Esophagus muscularis mucosa (tissue), 4 donors: ENCODE measurements at regions not wholly inside any gene's neighbourhood (a gene's known extent, or its start where the extent isn't known, plus 50 kb on each side); places are given as distances from the start of the nearest gene placed in this dataset.
"Not testable (repeated sequence)": the region's sequence is repeated elsewhere in the genome, so short reads cannot be mapped to it uniquely, and the experiment has no call there.

ENCODE experiments used
- DNase-seq: peaks from one replicate; pipeline ENCODE4 v3.0.0-alpha.2; 2017; ENCODE audit errors: extremely low spot score
- H3K27ac ChIP-seq, 4 donors: fragments of 200-600 bp; sonication (generic); replicated peaks in 1 of 4; 1 replicate in 3 of 4; 2 replicates in 1 of 4; pipeline ENCODE4 v1.5.1; 2016 to 2019; ENCODE audit warnings: mild to moderate bottlenecking in 1 of 4
- H3K27me3 ChIP-seq, 4 donors: fragments of 200-600 bp; sonication (generic); one replicate each; pipeline versions ENCODE4 v1.5.1 to v1.6.0; 2016 to 2019
- H3K36me3 ChIP-seq, 4 donors: fragments of 200-600 bp; sonication (generic); one replicate each; pipeline ENCODE4 v1.5.1; 2016 to 2019
- H3K4me1 ChIP-seq, 4 donors: fragments of 200-600 bp; sonication (generic); one replicate each; pipeline ENCODE4 v1.5.1; 2016 to 2019
- H3K4me3 ChIP-seq, 4 donors: fragments of 200-600 bp; sonication (generic); 1 replicate in 2 of 4; 2 replicates in 2 of 4; pipeline ENCODE4 v1.5.1; 2016 to 2019; ENCODE audit warnings: mild to moderate bottlenecking in 4 of 4, moderate library complexity in 1 of 4
- H3K9me3 ChIP-seq, 4 donors: fragments of 200-600 bp; sonication (generic); 1 replicate in 3 of 4; 2 replicates in 1 of 4; pipeline ENCODE4 v1.5.1; 2016 to 2019
- CTCF ChIP-seq, 3 experiments: fragments of 200-600 bp in 2 of 3; fragments of 450-650 bp in 1 of 3; sonication (generic) in 2 of 3; IDR thresholded peaks; one replicate each; pipeline ENCODE4 v1.5.1; 2017 to 2019; ENCODE audit warnings: antibody characterized with exemption in 3 of 3, mild to moderate bottlenecking in 2 of 3, moderate library complexity in 1 of 3
- EP300 ChIP-seq: sonication (generic); formaldehyde crosslinking; IDR thresholded peaks from one replicate; pipeline ENCODE4 v1.6.1; 2017; ENCODE audit warnings: antibody characterized with exemption
- POLR2A ChIP-seq: fragments of 450-650 bp; IDR thresholded peaks from one replicate; pipeline ENCODE4 v1.6.1; 2017; ENCODE audit warnings: antibody characterized with exemption, moderate library complexity, mild to moderate bottlenecking, low read depth
- POLR2AphosphoS5 ChIP-seq, 2 donors: sonication (generic); formaldehyde crosslinking; IDR thresholded peaks; one replicate each; pipeline ENCODE4 v1.6.1; 2017; ENCODE audit warnings: antibody characterized with exemption in 2 of 2
- WGBS: methylation state at CpG from one replicate; pipeline ENCODE4 v1.1.5; 2018; 5-methylcytosine and 5-hydroxymethylcytosine counted together
- intact Hi-C: fragments of 100-400 bp; cut with DNase I; formaldehyde crosslinking; loops from one replicate; pipeline ENCODE4 v1.15.1; 2023

- no peaks in the 10 kb centered on the region for H3K36me3 ChIP-seq
- TF ChIP-seq EP300 (no peak), CTCF (IDR thresholded peaks at IDR 0.05) (no peak), POLR2AphosphoS5 (IDR thresholded peaks at IDR 0.05) (no peak), POLR2A (no peak)
- H3K4me1 ChIP-seq: no peaks in the 10 kb centered on the region
- H3K27ac ChIP-seq: no peak overlapping the region
- no peak overlapping the region for H3K4me3 ChIP-seq
- intact Hi-C loops: no loop called here
- H3K9me3 ChIP-seq: peaks cover 0 to 2% (median 0%) of the 10 kb centered on the region in 4 donors
- H3K27me3 ChIP-seq: no peaks in the 10 kb centered on the region
- DNase-seq: no peak
These were observed 339.9 kb upstream of the LRRTM4 start for GRCh38 chr2:77862120-77862519.

GRCh38 chr2:77864426-77864825 lies 342.2 kb upstream of the LRRTM4 start:
- no peaks in the 10 kb centered on the region for H3K36me3 ChIP-seq
- intact Hi-C loops: no loop called here

GRCh38 chr2:77866661-77867060 lies 344.5 kb upstream of the LRRTM4 start:
- 49% methylated on average over 3 of the region's 3 CpGs for WGBS
- Histone ChIP-seq H3K36me3 (no peaks in the 10 kb centered on the region), H3K9me3 (no peaks in the 10 kb centered on the region), H3K27me3 (no peaks in the 10 kb centered on the region), H3K4me3 (no peak overlapping the region), H3K27ac (no peak overlapping the region), H3K4me1 (no peaks in the 10 kb centered on the region)
- intact Hi-C loops: no loop called here
- no peak for TF ChIP-seq EP300
- TF ChIP-seq POLR2AphosphoS5 (IDR thresholded peaks at IDR 0.05): no peak
- TF ChIP-seq POLR2A: no peak
- TF ChIP-seq CTCF (IDR thresholded peaks at IDR 0.05): no peak
- no peak for DNase-seq

More at GRCh38 chr2:77864426-77864825, 342.2 kb upstream of the LRRTM4 start:
- TF ChIP-seq EP300 (no peak), POLR2A (no peak), POLR2AphosphoS5 (IDR thresholded peaks at IDR 0.05) (no peak), CTCF (IDR thresholded peaks at IDR 0.05) (no peak)
- no peak for DNase-seq
- Histone ChIP-seq H3K9me3 (no peaks in the 10 kb centered on the region), H3K27me3 (no peaks in the 10 kb centered on the region), H3K4me1 (no peaks in the 10 kb centered on the region), H3K4me3 (no peak overlapping the region), H3K27ac (no peak overlapping the region)
- WGBS: 97% methylated on average over 4 of the region's 4 CpGs

- intact Hi-C loops: no loop called here
- TF ChIP-seq CTCF (IDR thresholded peaks at IDR 0.05): no peak
- TF ChIP-seq POLR2A: no peak
- TF ChIP-seq EP300: no peak
- no peak for TF ChIP-seq POLR2AphosphoS5 (IDR thresholded peaks at IDR 0.05)
- Histone ChIP-seq H3K36me3 (no peaks in the 10 kb centered on the region), H3K9me3 (no peaks in the 10 kb centered on the region), H3K4me1 (no peaks in the 10 kb centered on the region), H3K27ac (no peak overlapping the region), H3K27me3 (no peaks in the 10 kb centered on the region), H3K4me3 (no peak overlapping the region)
- DNase-seq: no peak
These were observed 345.0 kb upstream of the LRRTM4 start for GRCh38 chr2:77867146-77867545.

- TF ChIP-seq POLR2AphosphoS5 (IDR thresholded peaks at IDR 0.05) (no peak), POLR2A (no peak)
- Histone ChIP-seq H3K4me1 (no peaks in the 10 kb centered on the region), H3K36me3 (no peaks in the 10 kb centered on the region), H3K4me3 (no peak overlapping the region), H3K9me3 (no peaks in the 10 kb centered on the region), H3K27me3 (no peaks in the 10 kb centered on the region), H3K27ac (no peak overlapping the region)
- intact Hi-C loops: no loop called here
- DNase-seq: no peak
- WGBS: 54% methylated on average over 3 of the region's 3 CpGs
These were observed 351.3 kb upstream of the LRRTM4 start for GRCh38 chr2:77873506-77873905.

GRCh38 chr2:77900211-77900610 lies 378.0 kb upstream of the LRRTM4 start:
- H3K9me3 ChIP-seq, DNase-seq, H3K27me3 ChIP-seq, intact Hi-C loops, H3K4me1 ChIP-seq, H3K27ac ChIP-seq, H3K36me3 ChIP-seq, H3K4me3 ChIP-seq: not testable (repeated sequence)
- 86% methylated on average over 6 of the region's 6 CpGs for WGBS
